Bronchial epithelial cell (primary cell): ENCODE measurements at regions not wholly inside any gene's neighbourhood (a gene's known extent, or its start where the extent isn't known, plus 50 kb on each side); places are given as distances from the start of the nearest gene placed in this dataset.
A peak's percentile ranks its signal among the peaks of the same experiment; 100 is the strongest.
"Not testable (repeated sequence)": the region's sequence is repeated elsewhere in the genome, so short reads cannot be mapped to it uniquely, and the experiment has no call there.

ENCODE experiments used
- DNase-seq: peaks from one replicate; pipeline ENCODE4 v3.0.0-alpha.2; 2010; ENCODE audit warnings: low read depth
- FAIRE-seq: peaks from 2 replicates; lab custom pipeline; 2011; peaks lifted over from hg19 to GRCh38; lab: Jason Lieb, UNC
- H3K27me3 ChIP-seq: 2 replicates; pipeline ENCODE4 v1.5.1; 2011; ENCODE audit warnings: low read length; ENCODE audit not compliant: control insufficient read depth, insufficient read depth
- H3K36me3 ChIP-seq: 2 replicates; pipeline ENCODE4 v1.5.1; 2011; ENCODE audit warnings: low read length; ENCODE audit not compliant: control insufficient read depth, insufficient read depth
- H3K4me3 ChIP-seq: 2 replicates; pipeline ENCODE4 v1.5.1; 2011; ENCODE audit warnings: mild to moderate bottlenecking, low read depth, low read length, control low read depth
- CTCF ChIP-seq: IDR thresholded peaks from 2 replicates; pipeline ENCODE4 v1.5.1; 2011; ENCODE audit warnings: mild to moderate bottlenecking, moderate library complexity, low read length, control low read depth, inconsistent platforms; ENCODE audit not compliant: insufficient read depth, severe bottlenecking

GRCh38 chr1:96583903-96584302 is 137.7 kb upstream of the PTBP2 start:
- no peak for TF ChIP-seq CTCF
- Histone ChIP-seq H3K4me3 (no peak overlapping the region), H3K27me3 (no peaks in the 10 kb centered on the region), H3K36me3 (no peaks in the 10 kb centered on the region)
- FAIRE-seq (no peak), DNase-seq (no peak)

- DNase-seq (no peak), FAIRE-seq (no peak)
- no peaks in the 10 kb centered on the region for H3K36me3 ChIP-seq
- no peak overlapping the region for H3K4me3 ChIP-seq
- TF ChIP-seq CTCF = no peak
- H3K27me3 ChIP-seq = no peaks in the 10 kb centered on the region
Measured at GRCh38 chr1:96587222-96587621, 134.4 kb upstream of the PTBP2 start.

- TF ChIP-seq CTCF = no peak
- no peak for DNase-seq
- Histone ChIP-seq H3K36me3 (no peaks in the 10 kb centered on the region), H3K4me3 (no peak overlapping the region), H3K27me3 (no peaks in the 10 kb centered on the region)
- no peak for FAIRE-seq
Measured at GRCh38 chr1:96588416-96588995, 133.1 kb upstream of the PTBP2 start.

GRCh38 chr1:96595530-96595929 is 126.1 kb upstream of the PTBP2 start:
- H3K4me3 ChIP-seq, DNase-seq, H3K27me3 ChIP-seq, FAIRE-seq, H3K36me3 ChIP-seq: not testable (repeated sequence)

- Histone ChIP-seq H3K4me3 (no peak overlapping the region), H3K27me3 (no peaks in the 10 kb centered on the region), H3K36me3 (no peaks in the 10 kb centered on the region)
- TF ChIP-seq CTCF = peak; percentile 57
- DNase-seq = peak; percentile 18
- FAIRE-seq = peak; percentile 7
Measured at GRCh38 chr1:96596226-96596922, 125.2 kb upstream of the PTBP2 start.

- FAIRE-seq = no peak
- no peaks in the 10 kb centered on the region for H3K36me3 ChIP-seq
- no peak for DNase-seq
- no peaks in the 10 kb centered on the region for H3K27me3 ChIP-seq
- no peak overlapping the region for H3K4me3 ChIP-seq
- TF ChIP-seq CTCF = no peak
Measured at GRCh38 chr1:96597218-96597617, 124.4 kb upstream of the PTBP2 start.
